Esophagus squamous epithelium (tissue), 5 donors: ENCODE measurements at regions not wholly inside any gene's neighbourhood (a gene's known extent, or its start where the extent isn't known, plus 50 kb on each side); places are given as distances from the start of the nearest gene placed in this dataset.

Source experiments
- DNase-seq: peaks from one replicate; lab custom pipeline; 2025; lab: John Stamatoyannopoulos, UW
- H3K27ac ChIP-seq, 4 donors: fragments of 200-600 bp; sonication (generic); one replicate each; pipeline ENCODE4 v1.5.1; 2016 to 2019; ENCODE audit warnings: mild to moderate bottlenecking in 1 of 4
- H3K27me3 ChIP-seq, 4 donors: fragments of 200-600 bp; sonication (generic); 1 replicate in 3 of 4; 2 replicates in 1 of 4; pipeline versions ENCODE4 v1.5.1 to v1.6.0; 2017 to 2021; ENCODE audit warnings: antibody characterized with exemption in 1 of 4
- H3K36me3 ChIP-seq, 3 donors: fragments of 200-600 bp; sonication (generic); one replicate each; pipeline ENCODE4 v1.5.1; 2016 to 2019
- H3K4me1 ChIP-seq, 3 donors: fragments of 200-600 bp; sonication (generic); one replicate each; pipeline ENCODE4 v1.5.1; 2017 to 2019
- H3K4me3 ChIP-seq, 4 donors: fragments of 200-600 bp; sonication (generic); 1 replicate in 3 of 4; 2 replicates in 1 of 4; pipeline ENCODE4 v1.5.1; 2016 to 2019; ENCODE audit warnings: mild to moderate bottlenecking in 2 of 4, moderate library complexity in 1 of 4
- H3K9me3 ChIP-seq, 3 donors: fragments of 200-600 bp; sonication (generic); one replicate each; pipeline ENCODE4 v1.5.1; 2016 to 2019
- POLR2A ChIP-seq, 4 donors: fragments of 450-650 bp; IDR thresholded peaks; one replicate each; pipeline ENCODE4 v1.6.1; 2017; ENCODE audit warnings: antibody characterized with exemption in 4 of 4, mild to moderate bottlenecking in 4 of 4, moderate library complexity in 3 of 4
- WGBS, 2 donors: methylation state at CpG; one replicate each; pipeline ENCODE4 v1.1.5; 2018; 5-methylcytosine and 5-hydroxymethylcytosine counted together
- intact Hi-C: fragments of 100-400 bp; cut with DNase I; formaldehyde crosslinking; loops from one replicate; pipeline ENCODE4 v1.15.0; 2022
- TF ChIP-seq, protein P1 (sequence below), 6 experiments: fragments of 450-650 bp in 4 of 6; fragments of 200-600 bp in 2 of 6; sonication (generic) in 2 of 6; IDR thresholded peaks; one replicate each; pipeline ENCODE4 v1.5.1; 2016 to 2019; ENCODE audit warnings: antibody characterized with exemption in 6 of 6, mild to moderate bottlenecking in 4 of 6, moderate library complexity in 4 of 6
- donor health status: DM: yes; HTN: yes; CAD: no.

DNA sequence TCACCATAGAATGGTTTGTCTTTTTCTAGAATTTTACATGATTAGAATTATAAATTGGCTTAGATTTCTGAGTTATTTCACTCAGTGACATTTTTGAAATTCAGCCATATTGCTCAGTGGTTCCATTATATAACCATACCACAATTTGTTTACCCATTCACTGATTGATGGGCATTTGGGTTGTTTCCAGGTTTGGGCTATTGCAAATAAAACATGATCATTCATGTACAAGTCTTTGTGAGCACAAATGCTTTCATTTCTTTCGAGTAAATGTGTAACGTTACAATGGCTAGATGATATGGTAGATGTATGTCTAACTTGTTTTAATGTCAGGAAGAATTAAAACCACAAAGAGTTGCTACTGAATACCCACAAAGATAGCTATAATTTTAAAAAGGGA is 279.9 kb upstream of the TARS1 start:
- intact Hi-C loops = no loop called here
- H3K36me3 ChIP-seq = no peaks in the 10 kb centered on the region
- WGBS, 2 donors = 32 to 47% methylated on average over 2 of the region's 2 CpGs
- no peak for DNase-seq
- no peak overlapping the region for H3K4me3 ChIP-seq
- no peaks in the 10 kb centered on the region for H3K27me3 ChIP-seq
- no peak for TF ChIP-seq POLR2A (IDR thresholded peaks at IDR 0.05)
- TF ChIP-seq, protein P1, sequence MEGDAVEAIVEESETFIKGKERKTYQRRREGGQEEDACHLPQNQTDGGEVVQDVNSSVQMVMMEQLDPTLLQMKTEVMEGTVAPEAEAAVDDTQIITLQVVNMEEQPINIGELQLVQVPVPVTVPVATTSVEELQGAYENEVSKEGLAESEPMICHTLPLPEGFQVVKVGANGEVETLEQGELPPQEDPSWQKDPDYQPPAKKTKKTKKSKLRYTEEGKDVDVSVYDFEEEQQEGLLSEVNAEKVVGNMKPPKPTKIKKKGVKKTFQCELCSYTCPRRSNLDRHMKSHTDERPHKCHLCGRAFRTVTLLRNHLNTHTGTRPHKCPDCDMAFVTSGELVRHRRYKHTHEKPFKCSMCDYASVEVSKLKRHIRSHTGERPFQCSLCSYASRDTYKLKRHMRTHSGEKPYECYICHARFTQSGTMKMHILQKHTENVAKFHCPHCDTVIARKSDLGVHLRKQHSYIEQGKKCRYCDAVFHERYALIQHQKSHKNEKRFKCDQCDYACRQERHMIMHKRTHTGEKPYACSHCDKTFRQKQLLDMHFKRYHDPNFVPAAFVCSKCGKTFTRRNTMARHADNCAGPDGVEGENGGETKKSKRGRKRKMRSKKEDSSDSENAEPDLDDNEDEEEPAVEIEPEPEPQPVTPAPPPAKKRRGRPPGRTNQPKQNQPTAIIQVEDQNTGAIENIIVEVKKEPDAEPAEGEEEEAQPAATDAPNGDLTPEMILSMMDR (IDR thresholded peaks at IDR 0.05) = no peak
- H3K27ac ChIP-seq = no peak overlapping the region
- H3K4me1 ChIP-seq = peaks cover 0 to 18% (median 0%) of the 10 kb centered on the region in 3 donors
- H3K9me3 ChIP-seq = peaks cover 0 to 12% (median 0%) of the 10 kb centered on the region in 3 donors

DNA sequence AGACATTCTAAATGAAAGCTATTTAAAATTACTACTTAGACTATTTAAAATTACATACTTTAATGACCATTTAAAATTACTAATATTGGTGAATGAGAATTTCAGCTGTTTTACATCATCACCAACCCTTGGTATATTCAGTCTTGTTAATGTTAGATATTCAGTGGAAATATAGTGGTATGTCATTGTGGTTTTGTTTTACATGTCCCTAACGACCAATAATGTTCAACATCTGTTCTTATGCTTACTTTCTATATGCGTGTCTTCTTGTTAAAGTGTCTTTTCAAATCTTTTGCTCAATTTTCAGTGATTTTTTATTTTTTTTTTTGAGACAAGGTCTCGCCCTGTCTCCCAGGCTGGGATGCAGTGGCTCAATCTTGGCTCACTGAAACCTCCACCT is 279.3 kb upstream of the TARS1 start:
- TF ChIP-seq, protein P1 (IDR thresholded peaks at IDR 0.05) = no peak
- no peak for TF ChIP-seq POLR2A (IDR thresholded peaks at IDR 0.05)
- Histone ChIP-seq H3K9me3 (peaks cover 0 to 12% (median 0%) of the 10 kb centered on the region in 3 donors), H3K27ac (no peak overlapping the region), H3K36me3 (no peaks in the 10 kb centered on the region), H3K4me3 (no peak overlapping the region), H3K4me1 (peaks cover 0 to 18% (median 0%) of the 10 kb centered on the region in 3 donors), H3K27me3 (no peaks in the 10 kb centered on the region)
- intact Hi-C loops = no loop called here
- no peak for DNase-seq
- 60 to 68% methylated on average over 3 of the region's 3 CpGs for WGBS, 2 donors

DNA sequence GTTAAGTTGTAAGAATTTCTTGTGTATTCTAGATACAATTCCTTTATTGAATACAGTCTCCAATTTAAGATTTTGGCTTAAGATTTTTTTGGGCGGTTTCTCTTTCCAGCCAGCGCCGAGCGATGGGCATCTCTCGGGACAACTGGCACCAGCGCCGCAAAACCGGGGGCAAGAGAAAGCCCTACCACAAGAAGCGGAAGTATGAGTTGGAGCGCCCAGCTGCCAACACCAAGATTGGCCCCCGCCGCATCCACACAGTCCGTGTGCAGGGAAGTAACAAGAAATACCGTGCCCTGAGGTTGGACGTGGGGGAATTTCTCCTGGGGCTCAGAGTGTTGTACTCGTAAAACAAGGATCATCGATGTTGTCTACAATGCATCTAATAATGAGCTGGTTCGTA is 278.7 kb upstream of the TARS1 start:
- no peak for TF ChIP-seq POLR2A (IDR thresholded peaks at IDR 0.05)
- TF ChIP-seq, protein P1 (IDR thresholded peaks at IDR 0.05) = no peak
- DNase-seq = no peak
- no peaks in the 10 kb centered on the region for H3K36me3 ChIP-seq
- WGBS, 2 donors = 94 to 100% methylated on average over 3 to 13 of the region's 18 CpGs
- intact Hi-C loops = no loop called here
- H3K27me3 ChIP-seq = no peaks in the 10 kb centered on the region
- peaks cover 0 to 21% (median 0%) of the 10 kb centered on the region in 3 donors for H3K4me1 ChIP-seq
- peaks cover 0 to 12% (median 0%) of the 10 kb centered on the region in 3 donors for H3K9me3 ChIP-seq
- no peak overlapping the region for H3K4me3 ChIP-seq
- no peak overlapping the region for H3K27ac ChIP-seq

DNA sequence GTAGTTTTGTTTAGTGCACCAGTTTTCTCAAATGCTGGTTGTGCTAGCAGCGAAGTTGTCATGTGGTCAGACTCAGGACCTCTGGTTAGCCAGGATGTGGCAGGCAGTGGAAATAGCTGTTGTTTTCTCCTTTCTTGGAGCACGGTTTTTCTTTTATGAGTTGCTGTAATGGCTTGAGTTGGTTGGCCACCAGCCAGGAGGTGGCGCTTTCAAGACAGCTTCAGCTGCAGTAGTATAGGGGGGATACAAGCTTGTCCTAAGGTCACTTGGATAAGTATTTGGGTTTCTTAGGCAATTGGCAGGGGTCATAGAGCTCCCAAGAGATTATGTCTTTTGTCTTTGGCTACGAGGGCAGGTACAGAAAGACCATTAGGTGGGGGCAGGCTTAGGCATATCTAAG is 274.2 kb upstream of the TARS1 start:
- H3K4me3 ChIP-seq = no peak overlapping the region
- H3K36me3 ChIP-seq = no peaks in the 10 kb centered on the region
- no peak for TF ChIP-seq POLR2A (IDR thresholded peaks at IDR 0.05)
- TF ChIP-seq, protein P1 (IDR thresholded peaks at IDR 0.05) = no peak
- H3K4me1 ChIP-seq = peaks cover 0 to 9% (median 0%) of the 10 kb centered on the region in 3 donors
- H3K9me3 ChIP-seq = peaks cover 0 to 30% (median 3%) of the 10 kb centered on the region in 3 donors
- intact Hi-C loops = no loop called here
- H3K27me3 ChIP-seq = no peaks in the 10 kb centered on the region
- DNase-seq = no peak
- no peak overlapping the region for H3K27ac ChIP-seq
- WGBS, 2 donors = 85 to 89% methylated on average over 3 to 4 of the region's 4 CpGs

DNA sequence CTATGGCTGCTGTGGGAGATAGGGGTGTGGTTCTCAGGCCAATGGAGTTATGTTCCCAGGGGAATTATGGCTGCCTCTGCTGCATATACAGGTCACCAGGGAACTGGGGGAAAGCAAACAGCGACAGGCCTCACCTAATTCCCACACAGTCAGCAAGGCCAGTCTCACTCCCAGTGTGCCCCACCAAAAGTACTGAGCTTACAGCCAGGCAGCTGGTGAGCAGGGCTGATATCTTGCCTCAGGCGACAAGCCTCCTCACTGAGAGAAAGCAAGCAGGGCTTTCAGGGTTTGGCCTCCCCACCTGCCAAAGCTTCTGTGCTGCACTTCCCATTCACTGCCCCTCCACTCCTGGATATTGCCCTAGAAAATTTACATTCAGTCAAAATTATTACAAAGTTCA is 273.8 kb upstream of the TARS1 start:
- 0 to 92% methylated on average over 1 to 2 of the region's 2 CpGs for WGBS, 2 donors
- H3K4me3 ChIP-seq = no peak overlapping the region
- no peak overlapping the region for H3K27ac ChIP-seq
- intact Hi-C loops = no loop called here
- DNase-seq = no peak
- peaks cover 0 to 30% (median 3%) of the 10 kb centered on the region in 3 donors for H3K9me3 ChIP-seq
- H3K36me3 ChIP-seq = no peaks in the 10 kb centered on the region
- TF ChIP-seq, protein P1 (IDR thresholded peaks at IDR 0.05) = no peak
- TF ChIP-seq POLR2A (IDR thresholded peaks at IDR 0.05) = no peak
- no peaks in the 10 kb centered on the region for H3K27me3 ChIP-seq
- H3K4me1 ChIP-seq = peaks cover 0 to 5% (median 0%) of the 10 kb centered on the region in 3 donors
